DND-41 (cell line): ENCODE measurements at regions not wholly inside any gene's neighbourhood (a gene's known extent, or its start where the extent isn't known, plus 50 kb on each side); places are given as distances from the start of the nearest gene placed in this dataset.
"Not testable (repeated sequence)": the region's sequence is repeated elsewhere in the genome, so short reads cannot be mapped to it uniquely, and the experiment has no call there.

Experiments used
- ATAC-seq: fragments of 200-7000 bp; cut with Tn5 transposase; 3 replicates; pipeline ENCODE4 v1.9.1; 2021; ENCODE audit warnings: low read depth; ENCODE audit not compliant: insufficient read depth
- DNase-seq: peaks from one replicate; pipeline ENCODE4 v3.0.0-alpha.2; 2020
- H2AFZ ChIP-seq: 2 replicates; pipeline ENCODE4 v1.6.0; 2012; ENCODE audit warnings: low read depth, low read length
- H3K27ac ChIP-seq: 2 replicates; pipeline ENCODE4 v1.5.1; 2012; ENCODE audit warnings: low read length, inconsistent platforms
- H3K27me3 ChIP-seq: fragments of 200-600 bp; sonication (generic); 2 replicates; pipeline ENCODE4 v1.6.0; 2012; ENCODE audit warnings: low read length, mild to moderate bottlenecking, inconsistent platforms; ENCODE audit not compliant: insufficient read depth, poor library complexity
- H3K36me3 ChIP-seq: 2 replicates; pipeline ENCODE4 v1.5.1; 2012; ENCODE audit warnings: low read length, inconsistent platforms; ENCODE audit not compliant: insufficient read depth
- H3K4me1 ChIP-seq: 2 replicates; pipeline ENCODE4 v1.5.1; 2012; ENCODE audit warnings: mild to moderate bottlenecking, low read length; ENCODE audit not compliant: insufficient read depth
- H3K4me2 ChIP-seq: 2 replicates; pipeline ENCODE4 v1.6.0; 2012; ENCODE audit warnings: mild to moderate bottlenecking, moderate library complexity, low read length, inconsistent platforms; ENCODE audit not compliant: insufficient read depth
- H3K4me3 ChIP-seq, 2 experiments: fragments of 200-600 bp in 1 of 2; shearing (Covaris generic) in 1 of 2; 2 replicates each; pipeline ENCODE4 v1.5.1; 2012 to 2016; ENCODE audit warnings: inconsistent platforms in 2 of 2, low read length in 2 of 2, mild to moderate bottlenecking in 2 of 2, low read depth in 1 of 2, moderate library complexity in 1 of 2
- H3K79me2 ChIP-seq: 2 replicates; pipeline ENCODE4 v1.6.0; 2012; ENCODE audit warnings: low read length, inconsistent platforms; ENCODE audit not compliant: insufficient read depth
- H3K9ac ChIP-seq: 2 replicates; pipeline ENCODE4 v1.6.0; 2012; ENCODE audit warnings: low read depth, mild to moderate bottlenecking, inconsistent platforms, low read length, moderate library complexity
- H3K9me3 ChIP-seq: 2 replicates; pipeline ENCODE4 v1.5.1; 2012; ENCODE audit warnings: low read length, moderate library complexity, mild to moderate bottlenecking, inconsistent platforms; ENCODE audit not compliant: insufficient read depth, severe bottlenecking
- H4K20me1 ChIP-seq: 2 replicates; pipeline ENCODE4 v1.6.0; 2012; ENCODE audit warnings: low read length; ENCODE audit not compliant: insufficient read depth
- CTCF ChIP-seq: IDR thresholded peaks from 2 replicates; pipeline ENCODE4 v1.5.1; 2012; ENCODE audit warnings: borderline replicate concordance, low read length, moderate library complexity, mild to moderate bottlenecking; ENCODE audit not compliant: poor library complexity, severe bottlenecking; ENCODE audit errors: extremely low read depth
- EZH2 ChIP-seq: IDR thresholded peaks from 3 replicates; pipeline ENCODE4 v1.6.1; 2012; ENCODE audit warnings: borderline replicate concordance, low read depth, mild to moderate bottlenecking, moderate library complexity, low read length, inconsistent platforms; ENCODE audit not compliant: severe bottlenecking

- no peak for ATAC-seq
- no peak overlapping the region for H3K9ac ChIP-seq
Measured at GRCh38 chr4:57726154-57726553, 616.0 kb upstream of the IGFBP7 start.

GRCh38 chr4:57719456-57719855 is 609.3 kb upstream of the IGFBP7 start:
- no peaks in the 10 kb centered on the region for H4K20me1 ChIP-seq
- TF ChIP-seq EZH2 (no peak), CTCF (no peak)
- no peak overlapping the region for H2AFZ ChIP-seq
- H3K4me2 ChIP-seq, result no peak overlapping the region
- ATAC-seq, result no peak
- no peak overlapping the region for H3K9ac ChIP-seq
- no peaks in the 10 kb centered on the region for H3K4me1 ChIP-seq
- no peak overlapping the region for H3K4me3 ChIP-seq
- H3K27me3 ChIP-seq, result no peaks in the 10 kb centered on the region
- H3K27ac ChIP-seq, result no peak overlapping the region
- no peaks in the 10 kb centered on the region for H3K36me3 ChIP-seq
- DNase-seq, result no peak
- no peaks in the 10 kb centered on the region for H3K9me3 ChIP-seq
- no peaks in the 10 kb centered on the region for H3K79me2 ChIP-seq

More at GRCh38 chr4:57726154-57726553, 616.0 kb upstream of the IGFBP7 start:
- Histone ChIP-seq H3K4me1 (no peaks in the 10 kb centered on the region), H3K27me3 (no peaks in the 10 kb centered on the region), H3K36me3 (no peaks in the 10 kb centered on the region), H4K20me1 (no peaks in the 10 kb centered on the region), H3K27ac (no peak overlapping the region), H3K4me2 (no peak overlapping the region), H3K4me3 (no peak overlapping the region), H3K79me2 (no peaks in the 10 kb centered on the region), H3K9me3 (no peaks in the 10 kb centered on the region), H2AFZ (no peak overlapping the region)
- no peak for DNase-seq
- no peak for TF ChIP-seq EZH2
- no peak for TF ChIP-seq CTCF

- H3K36me3 ChIP-seq, H4K20me1 ChIP-seq, H3K4me1 ChIP-seq, H2AFZ ChIP-seq, ATAC-seq, H3K27me3 ChIP-seq, H3K4me2 ChIP-seq, H3K9me3 ChIP-seq, H3K27ac ChIP-seq, H3K9ac ChIP-seq, DNase-seq, H3K4me3 ChIP-seq, H3K79me2 ChIP-seq: not testable (repeated sequence)
Measured at GRCh38 chr4:57714313-57714712, 604.1 kb upstream of the IGFBP7 start.

GRCh38 chr4:57710053-57710452 is 599.9 kb upstream of the IGFBP7 start:
- H2AFZ ChIP-seq, result no peak overlapping the region
- H3K36me3 ChIP-seq, result no peaks in the 10 kb centered on the region
- TF ChIP-seq CTCF, result no peak
- no peak for TF ChIP-seq EZH2
- H4K20me1 ChIP-seq, result no peaks in the 10 kb centered on the region
- no peak overlapping the region for H3K4me3 ChIP-seq
- no peaks in the 10 kb centered on the region for H3K9me3 ChIP-seq
- no peak for DNase-seq
- H3K79me2 ChIP-seq, result no peaks in the 10 kb centered on the region
- no peak for ATAC-seq
- H3K9ac ChIP-seq, result no peak overlapping the region
- no peak overlapping the region for H3K27ac ChIP-seq
- H3K4me2 ChIP-seq, result no peak overlapping the region
- no peaks in the 10 kb centered on the region for H3K27me3 ChIP-seq
- H3K4me1 ChIP-seq, result no peaks in the 10 kb centered on the region
